Keratinocyte (primary cell): ENCODE measurements at regions not wholly inside any gene's neighbourhood (a gene's known extent, or its start where the extent isn't known, plus 50 kb on each side); places are given as distances from the start of the nearest gene placed in this dataset.

Experiments
- DNase-seq: peaks from one replicate; pipeline ENCODE4 v3.0.0-alpha.2; 2011; ENCODE audit warnings: low read depth, missing footprints, low spot score
- FAIRE-seq: peaks from 2 replicates; lab custom pipeline; 2011; peaks lifted over from hg19 to GRCh38; lab: Jason Lieb, UNC
- H2AFZ ChIP-seq: 2 replicates; pipeline ENCODE4 v1.6.0; 2012; ENCODE audit warnings: low read length, control low read depth, inconsistent platforms; ENCODE audit not compliant: control insufficient read depth
- H3K27ac ChIP-seq: 2 replicates; pipeline ENCODE4 v1.5.1; 2011; ENCODE audit warnings: low read length; ENCODE audit not compliant: control insufficient read depth, insufficient read depth
- H3K27me3 ChIP-seq: 3 replicates; pipeline ENCODE4 v1.6.0; 2011; ENCODE audit warnings: low read length; ENCODE audit not compliant: control insufficient read depth, insufficient read depth; ENCODE audit errors: extremely low read depth
- H3K36me3 ChIP-seq, 2 experiments: 2 replicates in 1 of 2; 3 replicates in 1 of 2; pipeline ENCODE4 v1.5.1; 2011; ENCODE audit warnings: low read length in 2 of 2, mild to moderate bottlenecking in 1 of 2; ENCODE audit not compliant: control insufficient read depth in 2 of 2, insufficient read depth in 2 of 2; ENCODE audit errors: extremely low read depth in 1 of 2
- H3K4me1 ChIP-seq: 3 replicates; pipeline ENCODE4 v1.5.1; 2011; ENCODE audit warnings: low read length; ENCODE audit not compliant: control insufficient read depth, insufficient read depth; ENCODE audit errors: extremely low read depth
- H3K4me2 ChIP-seq: 3 replicates; pipeline ENCODE4 v1.6.0; 2011; ENCODE audit warnings: low read depth, low read length; ENCODE audit not compliant: control insufficient read depth, insufficient read depth; ENCODE audit errors: extremely low read depth
- H3K4me3 ChIP-seq, 3 experiments: fragments of 200-600 bp in 1 of 3; sonication (generic) in 1 of 3; 2 replicates in 2 of 3; 3 replicates in 1 of 3; pipeline ENCODE4 v1.5.1; 2011 to 2016; ENCODE audit warnings: low read length in 3 of 3, mild to moderate bottlenecking in 3 of 3, control low read depth in 2 of 3, inconsistent platforms in 1 of 3, low read depth in 1 of 3, mixed read lengths in 1 of 3, mixed run types in 1 of 3, moderate library complexity in 1 of 3; ENCODE audit not compliant: control insufficient read depth in 2 of 3, insufficient read depth in 2 of 3; ENCODE audit errors: extremely low read depth in 1 of 3
- H3K79me2 ChIP-seq: 2 replicates; pipeline ENCODE4 v1.6.0; 2012; ENCODE audit warnings: low read length; ENCODE audit not compliant: control insufficient read depth, insufficient read depth
- H3K9ac ChIP-seq: 3 replicates; pipeline ENCODE4 v1.6.0; 2011; ENCODE audit warnings: low read length; ENCODE audit not compliant: control insufficient read depth, insufficient read depth; ENCODE audit errors: extremely low read depth
- H3K9me1 ChIP-seq: 3 replicates; pipeline ENCODE4 v1.6.0; 2011; ENCODE audit warnings: low read length; ENCODE audit not compliant: control insufficient read depth, insufficient read depth; ENCODE audit errors: extremely low read depth
- H3K9me3 ChIP-seq: 2 replicates; pipeline ENCODE4 v1.5.1; 2012; ENCODE audit warnings: low read depth, low read length; ENCODE audit not compliant: control insufficient read depth
- H4K20me1 ChIP-seq: 3 replicates; pipeline ENCODE4 v1.6.0; 2011; ENCODE audit warnings: low read length; ENCODE audit not compliant: control insufficient read depth, insufficient read depth; ENCODE audit errors: extremely low read depth
- EZH2 ChIP-seq: IDR thresholded peaks from one replicate; pipeline ENCODE4 v1.6.1; 2012; ENCODE audit warnings: inconsistent platforms, mild to moderate bottlenecking, low read length, moderate library complexity
- dilution Hi-C: fragments of 300-500 bp; cut with MboI; formaldehyde crosslinking; loops from one replicate; pipeline ENCODE4 v1.7.0; 2020; ENCODE audit warnings: low sequenced_read_pairs; ENCODE audit not compliant: extremely low pct_ligation_motif_present
- TF ChIP-seq, protein P1 (sequence below), 3 experiments: IDR thresholded peaks in 1 of 3; conservative IDR thresholded peaks in 1 of 3; optimal IDR thresholded peaks in 1 of 3; 2 replicates in 2 of 3; 3 replicates in 1 of 3; pipeline versions ENCODE3 to v1.5.1; 2011; ENCODE audit warnings: low read length in 3 of 3, mild to moderate bottlenecking in 3 of 3, moderate library complexity in 2 of 3, control low read depth in 1 of 3, inconsistent platforms in 1 of 3; ENCODE audit not compliant: insufficient read depth in 2 of 3; ENCODE audit errors: extremely low read depth in 1 of 3

DNA sequence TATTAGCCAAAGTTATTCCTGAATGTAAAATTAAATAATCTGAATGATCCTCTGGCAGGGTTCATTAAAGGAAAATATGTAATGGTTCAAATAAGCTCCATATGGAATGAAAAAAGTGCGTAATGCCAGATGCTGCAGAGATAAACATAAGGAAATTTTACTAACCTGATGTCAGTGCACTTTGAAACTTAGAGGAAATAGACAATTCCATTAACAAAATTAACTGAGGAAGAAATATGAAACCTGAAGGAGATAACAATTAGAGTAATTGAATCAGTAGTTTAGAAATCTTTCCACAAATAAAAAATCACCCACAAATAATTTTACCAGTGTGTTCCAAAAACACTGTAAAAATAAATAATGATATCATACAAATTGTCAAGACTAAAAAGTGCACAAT is 387.5 kb downstream of the GRIA2 start:
- Histone ChIP-seq H2AFZ (no peak overlapping the region), H3K27me3 (no peaks in the 10 kb centered on the region), H3K4me3 (no peak overlapping the region), H3K36me3 (no peaks in the 10 kb centered on the region), H3K9me1 (no peaks in the 10 kb centered on the region), H3K9me3 (no peaks in the 10 kb centered on the region), H3K4me2 (no peak overlapping the region), H3K9ac (no peak overlapping the region), H3K27ac (no peak overlapping the region), H4K20me1 (no peaks in the 10 kb centered on the region), H3K4me1 (no peaks in the 10 kb centered on the region), H3K79me2 (no peaks in the 10 kb centered on the region)
- no peak for FAIRE-seq
- DNase-seq: no peak
- dilution Hi-C loops: no loop called here
- TF ChIP-seq EZH2: no peak
- TF ChIP-seq, protein P1, sequence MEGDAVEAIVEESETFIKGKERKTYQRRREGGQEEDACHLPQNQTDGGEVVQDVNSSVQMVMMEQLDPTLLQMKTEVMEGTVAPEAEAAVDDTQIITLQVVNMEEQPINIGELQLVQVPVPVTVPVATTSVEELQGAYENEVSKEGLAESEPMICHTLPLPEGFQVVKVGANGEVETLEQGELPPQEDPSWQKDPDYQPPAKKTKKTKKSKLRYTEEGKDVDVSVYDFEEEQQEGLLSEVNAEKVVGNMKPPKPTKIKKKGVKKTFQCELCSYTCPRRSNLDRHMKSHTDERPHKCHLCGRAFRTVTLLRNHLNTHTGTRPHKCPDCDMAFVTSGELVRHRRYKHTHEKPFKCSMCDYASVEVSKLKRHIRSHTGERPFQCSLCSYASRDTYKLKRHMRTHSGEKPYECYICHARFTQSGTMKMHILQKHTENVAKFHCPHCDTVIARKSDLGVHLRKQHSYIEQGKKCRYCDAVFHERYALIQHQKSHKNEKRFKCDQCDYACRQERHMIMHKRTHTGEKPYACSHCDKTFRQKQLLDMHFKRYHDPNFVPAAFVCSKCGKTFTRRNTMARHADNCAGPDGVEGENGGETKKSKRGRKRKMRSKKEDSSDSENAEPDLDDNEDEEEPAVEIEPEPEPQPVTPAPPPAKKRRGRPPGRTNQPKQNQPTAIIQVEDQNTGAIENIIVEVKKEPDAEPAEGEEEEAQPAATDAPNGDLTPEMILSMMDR (optimal IDR thresholded peaks at IDR 0.05 in 1 of 3, IDR thresholded peaks at IDR 0.05 in 1 of 3, conservative IDR thresholded peaks at IDR 0.05 in 1 of 3; ENCODE audit: extremely low read depth in 1 of 3, insufficient read depth in 2 of 3, low read length in 3 of 3): no peak

DNA sequence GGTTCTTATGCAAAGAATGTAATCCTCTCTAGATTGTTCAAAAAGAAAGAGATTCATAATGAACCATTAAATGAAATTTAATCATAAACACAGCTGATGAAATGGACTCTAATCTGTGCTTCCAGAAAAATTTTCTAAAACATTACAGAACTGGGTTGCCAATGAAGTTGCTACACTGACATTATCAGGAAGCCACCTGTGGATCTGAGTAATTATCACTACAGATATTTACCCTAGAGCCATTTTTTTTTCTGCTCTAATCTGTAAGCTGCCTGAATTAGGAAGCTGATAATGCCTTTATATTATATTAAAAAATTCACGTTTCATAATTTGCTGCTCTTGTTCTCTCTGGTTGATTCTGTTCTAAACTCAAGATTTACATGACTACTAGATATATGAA is 380.1 kb downstream of the GRIA2 start:
- H2AFZ ChIP-seq: no peak overlapping the region
- no peak overlapping the region for H3K4me3 ChIP-seq
- no peak for DNase-seq
- no peak for FAIRE-seq
- H3K27me3 ChIP-seq: no peaks in the 10 kb centered on the region
- TF ChIP-seq EZH2: no peak
- TF ChIP-seq, protein P1 (optimal IDR thresholded peaks at IDR 0.05 in 1 of 3, IDR thresholded peaks at IDR 0.05 in 1 of 3, conservative IDR thresholded peaks at IDR 0.05 in 1 of 3; ENCODE audit: extremely low read depth in 1 of 3, insufficient read depth in 2 of 3, low read length in 3 of 3): no peak
- dilution Hi-C loops: no loop called here
- H3K36me3 ChIP-seq: no peaks in the 10 kb centered on the region
- H3K27ac ChIP-seq: no peak overlapping the region
- H3K9ac ChIP-seq: no peak overlapping the region
- no peaks in the 10 kb centered on the region for H3K4me1 ChIP-seq
- no peaks in the 10 kb centered on the region for H3K9me1 ChIP-seq
- H4K20me1 ChIP-seq: no peaks in the 10 kb centered on the region
- H3K9me3 ChIP-seq: no peaks in the 10 kb centered on the region
- H3K4me2 ChIP-seq: no peak overlapping the region
- H3K79me2 ChIP-seq: no peaks in the 10 kb centered on the region
